IMR-90 (cell line): ENCODE measurements at regions not wholly inside any gene's neighbourhood (a gene's known extent, or its start where the extent isn't known, plus 50 kb on each side); places are given as distances from the start of the nearest gene placed in this dataset.

Experiments
- ATAC-seq: fragments of 200-7000 bp; cut with Tn5 transposase; 2 replicates; pipeline ENCODE4 v1.9.1; 2020; ENCODE audit warnings: low read depth, mild to moderate bottlenecking, moderate library complexity
- BruUV-seq: library from RNA; stranded (reverse); fragments of 400-500 nt; replicated peaks from 2 replicates; lab custom pipeline; 2021; lab: Mats Ljungman, UMichigan
- CTCF ChIA-PET: fragments of 300-600 bp; formaldehyde crosslinking; extraction: SDS; loops from one replicate; lab custom pipeline; 2021; ENCODE audit warnings: antibody characterized with exemption; lab: Yijun Ruan, JAX
- POLR2A ChIA-PET: fragments of 300-600 bp; sonication (Branson Sonifier 250); formaldehyde crosslinking; loops from one replicate; lab custom pipeline; 2022; ENCODE audit warnings: antibody characterized with exemption; ENCODE audit not compliant: unreplicated experiment; lab: Charles Lee
- DNase-seq: peaks from one replicate; pipeline ENCODE4 v3.0.0; 2013
- H2AFZ ChIP-seq: replicated peaks from 2 replicates; pipeline ENCODE3; 2013; ENCODE audit warnings: low read length, mild to moderate bottlenecking; ENCODE audit not compliant: poor library complexity
- H2AK5ac ChIP-seq: 2 replicates; pipeline ENCODE4 v1.6.1; 2013; ENCODE audit warnings: low read depth, low read length, inconsistent platforms
- H2AK9ac ChIP-seq: replicated peaks from 2 replicates; pipeline ENCODE3; 2013; ENCODE audit warnings: mild to moderate bottlenecking, low read depth, low read length, moderate library complexity; ENCODE audit not compliant: poor library complexity
- H2BK120ac ChIP-seq: 2 replicates; pipeline ENCODE4 v1.6.1; 2013; ENCODE audit warnings: low read depth, low read length, inconsistent platforms
- H2BK15ac ChIP-seq: 3 replicates; pipeline ENCODE4 v1.6.1; 2013; ENCODE audit warnings: low read depth, low read length, inconsistent platforms
- H2BK20ac ChIP-seq: 2 replicates; pipeline ENCODE4 v1.6.1; 2013; ENCODE audit warnings: low read depth, mild to moderate bottlenecking, inconsistent platforms, low read length, moderate library complexity
- H2BK5ac ChIP-seq: 2 replicates; pipeline ENCODE4 v1.6.1; 2013; ENCODE audit warnings: mild to moderate bottlenecking, low read depth, low read length, inconsistent platforms; ENCODE audit not compliant: poor library complexity, severe bottlenecking
- H3K14ac ChIP-seq: replicated peaks from 2 replicates; pipeline ENCODE4 v1.6.1; 2013; ENCODE audit warnings: low read depth, low read length, inconsistent platforms
- H3K18ac ChIP-seq: 2 replicates; pipeline ENCODE4 v1.6.1; 2013; ENCODE audit warnings: low read depth, low read length, control low read depth
- H3K23ac ChIP-seq: 2 replicates; pipeline ENCODE4 v1.6.1; 2013; ENCODE audit warnings: low read depth, low read length, inconsistent platforms
- H3K27ac ChIP-seq: 2 replicates; pipeline ENCODE4 v1.5.1; 2013; ENCODE audit warnings: mild to moderate bottlenecking, control low read depth, low read length; ENCODE audit not compliant: insufficient read depth
- H3K27me3 ChIP-seq: 2 replicates; pipeline ENCODE4 v1.6.1; 2013; ENCODE audit warnings: low read length; ENCODE audit not compliant: control insufficient read depth, insufficient read depth
- H3K36me3 ChIP-seq: 2 replicates; pipeline ENCODE4 v1.6.1; 2013; ENCODE audit warnings: low read length, mixed read lengths; ENCODE audit not compliant: control insufficient read depth, insufficient read depth
- H3K4ac ChIP-seq: 2 replicates; pipeline ENCODE4 v1.6.1; 2013; ENCODE audit warnings: low read depth, low read length, inconsistent platforms
- H3K4me1 ChIP-seq: 2 replicates; pipeline ENCODE4 v1.6.1; 2013; ENCODE audit warnings: low read length, mixed read lengths; ENCODE audit not compliant: control insufficient read depth, insufficient read depth
- H3K4me2 ChIP-seq: 2 replicates; pipeline ENCODE4 v1.6.1; 2013; ENCODE audit warnings: low read depth, mild to moderate bottlenecking, control low read depth, low read length, moderate library complexity
- H3K4me3 ChIP-seq: 2 replicates; pipeline ENCODE4 v1.5.1; 2013; ENCODE audit warnings: low read depth, mild to moderate bottlenecking, control low read depth, low read length, moderate library complexity; ENCODE audit not compliant: insufficient read depth
- H3K56ac ChIP-seq: 2 replicates; pipeline ENCODE4 v1.6.1; 2013; ENCODE audit warnings: low read length, inconsistent platforms; ENCODE audit not compliant: insufficient read depth; ENCODE audit errors: extremely low read depth
- H3K79me1 ChIP-seq, 2 experiments: 2 replicates each; pipeline ENCODE4 v1.6.1; 2013; ENCODE audit warnings: low read length in 2 of 2, inconsistent platforms in 1 of 2, low read depth in 1 of 2
- H3K9ac ChIP-seq: 2 replicates; pipeline ENCODE4 v1.6.1; 2013; ENCODE audit warnings: low read depth, low read length, control low read depth
- H3K9me1 ChIP-seq: 2 replicates; pipeline ENCODE4 v1.6.1; 2013; ENCODE audit warnings: low read length, inconsistent platforms; ENCODE audit not compliant: insufficient read depth
- H3K9me3 ChIP-seq: 2 replicates; pipeline ENCODE4 v1.6.1; 2013; ENCODE audit warnings: low read length; ENCODE audit not compliant: control insufficient read depth, insufficient read depth
- H4K20me1 ChIP-seq: 2 replicates; pipeline ENCODE4 v1.6.1; 2013; ENCODE audit warnings: low read length, inconsistent platforms; ENCODE audit not compliant: insufficient read depth
- H4K5ac ChIP-seq: 2 replicates; pipeline ENCODE4 v1.6.1; 2013; ENCODE audit warnings: mild to moderate bottlenecking, low read depth, low read length, control low read depth
- H4K8ac ChIP-seq, 2 experiments: 2 replicates each; pipeline ENCODE4 v1.6.1; 2013; ENCODE audit warnings: low read depth in 2 of 2, low read length in 2 of 2, control low read depth in 1 of 2, inconsistent platforms in 1 of 2
- H4K91ac ChIP-seq: 2 replicates; pipeline ENCODE4 v1.6.1; 2013; ENCODE audit warnings: low read depth, low read length, inconsistent platforms; ENCODE audit not compliant: insufficient read depth
- BHLHE40 ChIP-seq: fragments of 150-350 bp; IDR thresholded peaks from 2 replicates; pipeline ENCODE4 v1.6.1; 2016; ENCODE audit warnings: mild to moderate bottlenecking, low read depth, low read length
- CEBPB ChIP-seq: IDR thresholded peaks from 2 replicates; pipeline ENCODE4 v1.6.1; 2012; ENCODE audit warnings: low read depth, low read length, improper control_type of control experiment
- CHD1 ChIP-seq: IDR thresholded peaks from 2 replicates; pipeline ENCODE4 v1.6.1; 2012; ENCODE audit warnings: low read depth, low read length, improper control_type of control experiment
- CTCF ChIP-seq: conservative IDR thresholded peaks from 2 replicates; pipeline ENCODE4 v1.5.1; 2012; ENCODE audit warnings: mild to moderate bottlenecking, low read depth, low read length, improper control_type of control experiment
- ELK1 ChIP-seq: fragments of 150-350 bp; IDR thresholded peaks from 2 replicates; pipeline ENCODE4 v1.6.1; 2016; ENCODE audit warnings: low read depth, mild to moderate bottlenecking, low read length, moderate library complexity, borderline replicate concordance
- FOS ChIP-seq: fragments of 150-350 bp; IDR thresholded peaks from 2 replicates; pipeline ENCODE4 v1.6.1; 2016; ENCODE audit warnings: low read depth, low read length
- MAFK ChIP-seq: IDR thresholded peaks from 2 replicates; pipeline ENCODE4 v1.6.1; 2012; ENCODE audit warnings: low read depth, low read length, improper control_type of control experiment
- MAZ ChIP-seq: IDR thresholded peaks from 2 replicates; pipeline ENCODE4 v1.6.1; 2012; ENCODE audit warnings: low read depth, mild to moderate bottlenecking, low read length, improper control_type of control experiment, moderate library complexity, borderline replicate concordance
- MXI1 ChIP-seq: IDR thresholded peaks from 2 replicates; pipeline ENCODE4 v1.6.1; 2012; ENCODE audit warnings: low read depth, mild to moderate bottlenecking, low read length, moderate library complexity, borderline replicate concordance
- NFE2L2 ChIP-seq: fragments of 150-350 bp; IDR thresholded peaks from 2 replicates; pipeline ENCODE4 v1.6.1; 2016; ENCODE audit warnings: low read depth, mild to moderate bottlenecking, low read length
- POLR2A ChIP-seq: IDR thresholded peaks from 2 replicates; pipeline ENCODE4 v1.6.1; 2012; ENCODE audit warnings: mild to moderate bottlenecking, low read depth, low read length
- RAD21 ChIP-seq: IDR thresholded peaks from 2 replicates; pipeline ENCODE4 v1.6.1; 2012; ENCODE audit warnings: low read length, improper control_type of control experiment
- RCOR1 ChIP-seq: IDR thresholded peaks from 2 replicates; pipeline ENCODE4 v1.6.1; 2012; ENCODE audit warnings: mild to moderate bottlenecking, low read length, improper control_type of control experiment; ENCODE audit not compliant: insufficient replicate concordance
- RFX5 ChIP-seq: IDR thresholded peaks from 2 replicates; pipeline ENCODE4 v1.8.0; 2012; ENCODE audit warnings: low read depth, mild to moderate bottlenecking, low read length, moderate library complexity
- SMC3 ChIP-seq: fragments of 150-350 bp; IDR thresholded peaks from 2 replicates; pipeline ENCODE4 v1.6.1; 2016; ENCODE audit warnings: low read depth, mild to moderate bottlenecking, antibody characterized with exemption, low read length, moderate library complexity
- USF2 ChIP-seq: fragments of 150-350 bp; IDR thresholded peaks from 2 replicates; pipeline ENCODE4 v1.6.1; 2017; ENCODE audit warnings: mild to moderate bottlenecking, antibody characterized with exemption, low read length, low read depth
- WGBS, 2 experiments: methylation state at CpG; one replicate each; pipeline versions ENCODE4 v1.1.5 to v1.1.7; 2013; ENCODE audit warnings: missing lambda C conversion rate in 2 of 2; ENCODE audit not compliant: insufficient read length in 1 of 2; ENCODE audit errors: extremely low coverage in 2 of 2; 5-methylcytosine and 5-hydroxymethylcytosine counted together
- dilution Hi-C: fragments of 300-500 bp; cut with HindIII; formaldehyde crosslinking; loops from one replicate; pipeline ENCODE4 v1.14.3; 2018; ENCODE audit warnings: low sequenced_read_pairs; ENCODE audit not compliant: unreplicated experiment
- in situ Hi-C: fragments of 300-500 bp; cut with MboI; formaldehyde crosslinking; loops from 3 replicates; pipeline ENCODE4 v1.14.3; 2019; ENCODE audit warnings: low sequenced_read_pairs, inconsistent platforms, mixed read lengths
- intact Hi-C: fragments of 100-400 bp; cut with micrococcal nuclease; formaldehyde crosslinking; loops from 2 replicates; pipeline ENCODE4 v1.10.0; 2022

GRCh38 chr7:84387595-84387994, 193.0 kb upstream of the SEMA3A start:
- Histone ChIP-seq H3K27ac (no peak overlapping the region), H2BK15ac (no peak overlapping the region), H3K9me3 (no peaks in the 10 kb centered on the region), H3K14ac (no peak overlapping the region), H4K8ac (no peak overlapping the region), H3K36me3 (no peaks in the 10 kb centered on the region), H2AFZ (no peak overlapping the region), H3K79me1 (no peaks in the 10 kb centered on the region), H2BK120ac (no peak overlapping the region), H2BK20ac (no peak overlapping the region), H3K27me3 (no peaks in the 10 kb centered on the region), H3K4me1 (no peaks in the 10 kb centered on the region), H3K9me1 (no peaks in the 10 kb centered on the region), H3K4ac (no peak overlapping the region), H3K4me2 (no peak overlapping the region), H3K56ac (no peak overlapping the region), H4K5ac (no peak overlapping the region), H4K91ac (no peak overlapping the region), H2BK5ac (no peak overlapping the region), H3K4me3 (no peak overlapping the region), H4K20me1 (no peaks in the 10 kb centered on the region), H2AK5ac (no peak overlapping the region), H3K23ac (no peak overlapping the region), H2AK9ac (no peak overlapping the region), H3K9ac (no peak overlapping the region), H3K18ac (no peak overlapping the region)
- WGBS, 2 experiments, result no CpG with 5 or more reads among the region's 1 CpG
- BruUV-seq, result no TSS peak
- in situ Hi-C loops, result no loop called here
- DNase-seq (no peak), ATAC-seq (no peak)
- TF ChIP-seq ELK1 (no peak), USF2 (no peak), MXI1 (no peak), RFX5 (no peak), MAZ (no peak), BHLHE40 (no peak), RAD21 (no peak), CEBPB (no peak), CHD1 (no peak), CTCF (no peak), NFE2L2 (no peak), POLR2A (no peak), MAFK (no peak), RCOR1 (no peak), FOS (no peak), SMC3 (no peak)
- dilution Hi-C loops, result no loop called here
- CTCF ChIA-PET, result no interaction called here
- POLR2A ChIA-PET, result no interaction called here
- intact Hi-C loops, result no loop called here
